ENCODE measurements at regions not wholly inside any gene's neighbourhood (a gene's known extent, or its start where the extent isn't known, plus 50 kb on each side); places are given as distances from the start of the nearest gene placed in this dataset.
"Not testable (repeated sequence)": the region's sequence is repeated elsewhere in the genome, so short reads cannot be mapped to it uniquely, and the experiment has no call there.

GRCh38 chr17:18546514-18547398, 70.2 kb downstream of the LGALS9C start:
- not testable (repeated sequence) for H3K9me3 Mint-ChIP-seq; ATAC-seq (replicated peaks)

GRCh38 chr17:18557086-18557485, 80.5 kb downstream of the LGALS9C start:
- not testable (repeated sequence) for H3K27ac Mint-ChIP-seq; DNase-seq; H3K36me3 Mint-ChIP-seq (ENCODE audit: insufficient read depth); H3K4me1 Mint-ChIP-seq (ENCODE audit: low read depth in 2 of 2); ATAC-seq (replicated peaks); H3K27me3 Mint-ChIP-seq; H3K4me3 Mint-ChIP-seq; H3K9me3 Mint-ChIP-seq

More at GRCh38 chr17:18546514-18547398, 70.2 kb downstream of the LGALS9C start:
- not testable (repeated sequence) for H3K4me3 Mint-ChIP-seq; H3K27ac Mint-ChIP-seq; H3K27me3 Mint-ChIP-seq; DNase-seq; H3K36me3 Mint-ChIP-seq (ENCODE audit: insufficient read depth); H3K4me1 Mint-ChIP-seq (ENCODE audit: low read depth in 2 of 2)

DNA sequence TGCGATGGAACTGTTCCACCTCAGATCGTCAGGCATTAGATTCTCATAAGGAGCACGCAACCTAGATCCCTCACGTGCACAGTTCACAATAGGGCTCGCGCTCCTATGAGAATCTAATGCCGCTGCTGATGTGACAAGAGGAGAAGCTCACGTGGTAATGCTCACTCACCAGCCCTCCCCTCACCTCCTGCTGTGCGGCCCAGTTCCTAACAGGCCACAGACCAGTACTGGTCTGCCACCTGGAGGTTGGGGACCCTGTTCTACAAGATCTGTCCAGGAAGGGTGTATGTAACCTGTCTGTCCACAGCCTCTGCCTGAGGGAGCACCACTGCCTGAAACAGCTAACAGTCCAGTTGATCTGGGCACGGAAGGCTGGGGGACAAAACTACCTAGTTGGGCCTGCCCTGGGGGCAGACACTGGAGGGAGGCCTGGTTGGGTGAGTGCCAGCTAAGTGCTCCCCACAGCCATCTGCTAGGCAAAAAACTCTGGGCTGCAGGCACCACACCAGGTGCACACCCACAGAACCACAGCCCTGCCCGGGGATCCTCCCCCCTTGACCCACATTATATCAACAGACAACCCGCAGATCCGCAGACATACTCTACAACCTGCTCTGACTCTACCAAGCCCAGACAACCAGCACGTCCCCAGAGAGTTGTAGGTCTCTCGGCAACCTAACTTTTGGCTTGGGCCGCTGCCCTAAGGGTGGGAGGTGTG, 80.7 kb downstream of the TBC1D28 start:
- peaks cover 12% of the 10 kb centered on the region for H3K36me3 Mint-ChIP-seq (ENCODE audit: insufficient read depth)
- peak overlapping the region in 1 of 2 donors; percentile 89 for H3K27ac Mint-ChIP-seq
- not testable (repeated sequence) for H3K9me3 Mint-ChIP-seq, H3K27me3 Mint-ChIP-seq
- ATAC-seq (replicated peaks) (peak; percentile 93), DNase-seq (peak; percentile 18 to 54 (median 52))
- H3K4me1 Mint-ChIP-seq (ENCODE audit: low read depth in 2 of 2), result peaks cover 8 to 10% of the 10 kb centered on the region in 2 donors
- peak overlapping the region; percentile 29 to 67 for H3K4me3 Mint-ChIP-seq

DNA sequence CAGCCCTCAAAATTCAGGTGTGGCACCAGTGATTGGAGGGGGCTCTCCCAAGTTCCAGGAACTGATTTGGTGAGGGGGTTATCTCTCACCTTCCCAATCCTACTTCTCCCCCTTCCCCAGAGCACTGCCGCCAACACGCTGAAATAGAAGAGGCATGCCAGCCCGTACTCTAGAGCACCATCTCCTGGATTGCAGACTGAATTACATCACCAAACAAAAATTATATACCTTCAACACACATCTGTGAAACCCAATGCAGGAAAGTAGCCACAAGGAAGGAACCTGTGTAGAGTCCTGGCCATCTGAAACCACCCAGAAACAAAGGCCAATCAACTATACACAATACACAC, 80.1 kb downstream of the TBC1D28 start:
- Mint-ChIP-seq H3K4me1 (ENCODE audit: low read depth in 2 of 2) (peaks cover 8 to 10% of the 10 kb centered on the region in 2 donors), H3K27ac (peak overlapping the region in 1 of 2 donors; percentile 89), H3K36me3 (ENCODE audit: insufficient read depth) (peaks cover 12% of the 10 kb centered on the region), H3K4me3 (peak overlapping the region; percentile 29 to 67)
- DNase-seq (peak; percentile 27 to 36 (median 32)), ATAC-seq (replicated peaks) (peak; percentile 63)
- H3K27me3 Mint-ChIP-seq, H3K9me3 Mint-ChIP-seq: not testable (repeated sequence)

- not testable (repeated sequence) for H3K9me3 Mint-ChIP-seq; H3K27ac Mint-ChIP-seq; ATAC-seq (replicated peaks); H3K4me3 Mint-ChIP-seq; DNase-seq
- peaks cover 22% of the 10 kb centered on the region for H3K36me3 Mint-ChIP-seq (ENCODE audit: insufficient read depth)
- H3K4me1 Mint-ChIP-seq (ENCODE audit: low read depth in 2 of 2), result peaks cover 8 to 12% of the 10 kb centered on the region in 2 donors
- H3K27me3 Mint-ChIP-seq, result peaks cover 0 to 22% of the 10 kb centered on the region in 2 donors
Observed at GRCh38 chr17:18568108-18568995, 75.8 kb downstream of the TBC1D28 start.

DNA sequence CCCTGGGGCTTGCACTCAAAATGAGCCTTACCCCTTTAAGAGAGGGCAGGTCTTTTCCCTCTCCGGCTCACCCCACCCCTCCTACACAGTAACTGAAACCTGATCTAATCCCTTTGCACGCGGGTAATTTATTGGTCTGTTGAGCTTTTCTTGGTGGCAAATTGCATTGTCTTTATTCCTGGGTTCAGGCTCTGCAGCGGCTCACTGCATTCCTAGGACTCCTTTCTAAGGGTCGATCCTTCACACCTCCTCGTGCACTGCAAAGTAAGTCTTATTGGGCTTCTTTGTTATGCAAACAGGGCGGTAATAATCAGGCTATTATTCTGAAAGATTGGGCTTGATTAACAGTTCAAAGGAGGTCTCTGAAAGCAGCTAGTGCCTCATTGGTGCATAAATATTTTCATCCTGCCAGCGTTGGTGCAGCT, 74.7 kb downstream of the TBC1D28 start:
- not testable (repeated sequence) for H3K4me3 Mint-ChIP-seq; H3K27ac Mint-ChIP-seq; H3K9me3 Mint-ChIP-seq; H3K4me1 Mint-ChIP-seq (ENCODE audit: low read depth in 2 of 2); ATAC-seq (replicated peaks); DNase-seq
- peaks cover 0 to 19% of the 10 kb centered on the region in 2 donors for H3K27me3 Mint-ChIP-seq
- H3K36me3 Mint-ChIP-seq (ENCODE audit: insufficient read depth), result peaks cover 15% of the 10 kb centered on the region

GRCh38 chr17:18572536-18572935, 71.7 kb downstream of the TBC1D28 start:
- H3K27me3 Mint-ChIP-seq, result peaks cover 0 to 17% of the 10 kb centered on the region in 2 donors
- H3K4me1 Mint-ChIP-seq (ENCODE audit: low read depth in 2 of 2); ATAC-seq (replicated peaks); H3K4me3 Mint-ChIP-seq; H3K27ac Mint-ChIP-seq; H3K9me3 Mint-ChIP-seq; DNase-seq: not testable (repeated sequence)
- peaks cover 11% of the 10 kb centered on the region for H3K36me3 Mint-ChIP-seq (ENCODE audit: insufficient read depth)

DNA sequence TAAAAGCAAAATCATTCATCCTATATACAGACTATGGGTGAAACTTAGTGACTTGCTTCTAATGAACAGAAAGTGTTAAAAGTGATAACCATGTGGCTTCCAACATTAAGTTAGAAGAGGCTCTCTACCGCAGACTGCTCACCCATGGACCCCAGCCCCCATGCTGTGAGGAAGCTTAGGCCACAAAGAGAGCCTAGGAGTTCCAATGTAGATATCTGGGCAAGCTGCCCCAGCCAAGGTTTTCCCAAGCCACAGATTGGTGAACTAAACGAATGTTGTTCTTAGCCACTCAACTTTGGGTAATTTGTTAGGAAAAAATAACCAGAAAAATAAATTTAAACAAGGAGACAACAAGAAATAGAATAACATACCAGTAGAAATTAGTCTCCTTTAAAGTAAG, 70.1 kb downstream of the TBC1D28 start:
- H3K4me1 Mint-ChIP-seq (ENCODE audit: low read depth in 2 of 2); H3K27ac Mint-ChIP-seq; H3K9me3 Mint-ChIP-seq; ATAC-seq (replicated peaks); DNase-seq; H3K4me3 Mint-ChIP-seq: not testable (repeated sequence)
- H3K27me3 Mint-ChIP-seq, result peaks cover 0 to 17% of the 10 kb centered on the region in 2 donors
- H3K36me3 Mint-ChIP-seq (ENCODE audit: insufficient read depth), result peaks cover 10% of the 10 kb centered on the region
